Epithelial cell of proximal tubule (primary cell): ENCODE measurements at regions not wholly inside any gene's neighbourhood (a gene's known extent, or its start where the extent isn't known, plus 50 kb on each side); places are given as distances from the start of the nearest gene placed in this dataset.
A peak's percentile ranks its signal among the peaks of the same experiment; 100 is the strongest.

Source experiments
- DNase-seq: peaks from one replicate; pipeline ENCODE4 v3.0.0-alpha.2; 2011; ENCODE audit warnings: low read depth
- H3K4me3 ChIP-seq: 2 replicates; pipeline ENCODE4 v1.5.1; 2011; ENCODE audit warnings: low read depth, mild to moderate bottlenecking, low read length
- CTCF ChIP-seq: conservative IDR thresholded peaks from 2 replicates; pipeline ENCODE4 v1.5.1; 2012; ENCODE audit warnings: low read depth, mild to moderate bottlenecking, low read length

- TF ChIP-seq CTCF: no peak
- H3K4me3 ChIP-seq: no peak overlapping the region
- no peak for DNase-seq
Measured at GRCh38 chr9:99366183-99366582, 144.1 kb downstream of the SEC61B start.

GRCh38 chr9:99366621-99367020 is 144.5 kb downstream of the SEC61B start:
- TF ChIP-seq CTCF: no peak
- no peak overlapping the region for H3K4me3 ChIP-seq
- no peak for DNase-seq

GRCh38 chr9:99368341-99369326 is 146.6 kb downstream of the SEC61B start:
- TF ChIP-seq CTCF: no peak
- no peak for DNase-seq
- H3K4me3 ChIP-seq: peak overlapping the region; percentile 59

- no peak for TF ChIP-seq CTCF
- H3K4me3 ChIP-seq: no peak overlapping the region
Measured at GRCh38 chr9:99369327-99369722, 147.2 kb downstream of the SEC61B start.

GRCh38 chr9:99370376-99370775 is 148.3 kb downstream of the SEC61B start:
- H3K4me3 ChIP-seq: no peak overlapping the region
- DNase-seq: no peak
- TF ChIP-seq CTCF: no peak

More at GRCh38 chr9:99369327-99369722, 147.2 kb downstream of the SEC61B start:
- no peak for DNase-seq

- DNase-seq: no peak
- TF ChIP-seq CTCF: no peak
- H3K4me3 ChIP-seq: no peak overlapping the region
Measured at GRCh38 chr9:99371376-99371775, 149.3 kb downstream of the SEC61B start.

- H3K4me3 ChIP-seq: no peak overlapping the region
- no peak for TF ChIP-seq CTCF
- DNase-seq: no peak
Measured at GRCh38 chr9:99373912-99374311, 151.8 kb downstream of the SEC61B start.
